ENCODE measurements at regions not wholly inside any gene's neighbourhood (a gene's known extent, or its start where the extent isn't known, plus 50 kb on each side); places are given as distances from the start of the nearest gene placed in this dataset.

DNA sequence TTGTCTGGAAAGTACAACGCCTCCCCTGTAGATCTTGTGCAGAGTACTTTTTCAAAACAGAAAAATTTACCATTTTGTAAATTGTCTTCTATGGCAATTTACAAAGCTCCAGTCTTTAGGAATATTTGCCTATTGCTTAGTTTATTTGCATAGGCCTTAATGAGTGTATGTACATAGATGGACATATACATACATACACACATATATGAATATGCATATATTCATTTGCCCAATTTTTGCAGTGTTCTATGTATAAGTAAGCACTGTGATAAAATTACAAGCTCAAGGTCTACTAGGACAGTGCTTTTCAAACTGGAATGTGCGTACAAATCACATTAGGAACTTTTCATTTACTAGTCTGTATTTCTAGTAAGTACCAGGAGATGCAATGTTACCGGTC lies 301.3 kb upstream of the SMARCA2 start:
- no peak for DNase-seq

DNA sequence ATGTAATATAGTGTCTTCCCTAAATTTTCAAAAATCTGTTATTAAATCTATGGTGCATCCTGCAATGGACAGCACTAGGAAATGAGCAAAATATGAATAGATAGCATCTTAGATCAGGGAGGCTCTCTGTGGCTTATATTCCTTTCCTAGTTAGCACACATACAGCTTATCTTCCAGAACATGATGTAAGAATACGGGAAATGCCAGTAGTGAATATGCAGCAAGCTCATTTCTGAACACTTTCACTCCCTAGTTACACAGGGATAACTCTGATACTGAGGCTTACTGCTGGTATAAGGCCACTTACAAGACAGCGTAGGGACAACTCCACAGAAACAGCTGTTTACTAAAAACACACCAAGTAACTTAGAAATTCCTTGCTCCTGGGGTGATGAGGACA lies 297.3 kb upstream of the SMARCA2 start:
- no peak for DNase-seq

DNA sequence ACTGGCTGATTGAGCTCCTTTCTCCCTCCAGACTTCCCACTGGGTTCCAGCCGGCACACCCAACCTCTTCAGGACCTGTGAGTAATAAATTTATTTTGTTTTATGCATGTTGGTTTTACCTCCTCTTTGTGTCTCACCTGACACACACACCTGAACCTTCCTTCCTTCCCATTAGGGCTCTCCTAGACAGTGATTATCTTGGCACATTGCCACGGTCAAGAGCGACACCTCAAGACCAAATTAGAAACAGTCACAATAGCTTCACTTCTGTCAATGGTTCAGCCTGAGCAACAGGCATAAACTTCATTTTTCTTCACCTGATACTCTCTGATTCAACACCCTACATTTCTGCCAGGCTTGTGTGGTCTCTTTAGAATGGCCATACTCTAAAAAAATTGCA lies 296.3 kb upstream of the SMARCA2 start:
- no peak for DNase-seq

DNA sequence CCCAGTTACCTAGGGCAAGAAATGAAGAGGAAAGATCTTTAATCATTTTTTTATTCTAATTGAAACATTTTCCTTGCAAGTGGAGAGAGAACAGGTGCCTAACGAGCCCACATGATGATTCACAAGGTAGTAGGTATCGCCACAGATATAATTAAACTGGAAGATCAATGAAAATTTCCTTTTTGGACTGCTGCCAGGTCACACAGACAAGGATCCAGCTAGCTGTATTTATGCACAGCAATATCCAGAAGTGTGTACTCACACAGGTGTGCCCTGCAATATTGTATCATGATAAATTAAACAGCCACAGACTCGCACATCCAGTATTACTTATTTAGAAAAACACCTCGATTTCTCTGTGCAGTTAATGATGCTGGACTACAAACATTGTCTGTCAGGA lies 294.0 kb upstream of the SMARCA2 start:
- DNase-seq = no peak

DNA sequence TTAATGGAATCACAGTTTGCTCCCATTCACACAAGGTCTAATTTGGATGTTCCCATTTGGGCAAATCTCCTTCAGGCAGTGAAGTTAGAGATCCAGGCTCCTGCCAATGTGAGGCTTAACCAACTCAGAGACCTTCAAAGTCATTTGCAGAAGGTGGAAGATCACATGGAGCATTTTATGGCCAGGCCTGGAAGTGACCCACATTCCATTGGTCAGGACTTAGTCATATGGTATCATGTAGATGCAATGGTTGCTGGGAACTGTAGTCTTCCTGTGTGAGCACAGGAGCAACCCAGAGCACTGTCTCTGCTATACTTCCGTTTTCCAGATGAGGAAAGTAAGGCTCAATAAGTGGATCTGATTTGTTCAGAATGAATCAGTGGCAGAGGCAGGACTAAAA lies 292.7 kb upstream of the SMARCA2 start:
- DNase-seq = no peak

DNA sequence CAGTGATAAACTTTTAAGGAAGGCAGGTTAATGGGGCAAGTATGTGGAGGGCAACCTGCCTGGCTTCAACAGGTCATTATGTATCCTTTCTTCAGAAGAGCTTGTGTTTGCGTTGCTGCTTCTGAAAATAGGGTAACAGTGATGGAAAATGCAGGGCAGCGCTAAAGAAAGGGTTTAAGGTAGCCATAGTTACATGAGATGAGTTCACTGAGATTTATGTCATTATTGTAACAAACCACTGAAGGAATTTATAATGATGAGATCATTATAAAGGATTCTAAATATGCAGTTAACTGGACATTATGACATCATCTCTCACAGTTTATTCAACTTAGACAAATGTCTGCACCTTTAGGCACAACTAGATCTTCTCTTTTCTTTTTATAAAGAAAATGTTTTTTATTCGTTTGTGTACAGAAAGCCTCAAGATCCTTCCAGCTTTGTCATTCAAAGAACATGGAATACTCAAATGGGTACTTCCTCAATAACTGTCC lies 291.6 kb upstream of the SMARCA2 start:
- DNase-seq = no peak

DNA sequence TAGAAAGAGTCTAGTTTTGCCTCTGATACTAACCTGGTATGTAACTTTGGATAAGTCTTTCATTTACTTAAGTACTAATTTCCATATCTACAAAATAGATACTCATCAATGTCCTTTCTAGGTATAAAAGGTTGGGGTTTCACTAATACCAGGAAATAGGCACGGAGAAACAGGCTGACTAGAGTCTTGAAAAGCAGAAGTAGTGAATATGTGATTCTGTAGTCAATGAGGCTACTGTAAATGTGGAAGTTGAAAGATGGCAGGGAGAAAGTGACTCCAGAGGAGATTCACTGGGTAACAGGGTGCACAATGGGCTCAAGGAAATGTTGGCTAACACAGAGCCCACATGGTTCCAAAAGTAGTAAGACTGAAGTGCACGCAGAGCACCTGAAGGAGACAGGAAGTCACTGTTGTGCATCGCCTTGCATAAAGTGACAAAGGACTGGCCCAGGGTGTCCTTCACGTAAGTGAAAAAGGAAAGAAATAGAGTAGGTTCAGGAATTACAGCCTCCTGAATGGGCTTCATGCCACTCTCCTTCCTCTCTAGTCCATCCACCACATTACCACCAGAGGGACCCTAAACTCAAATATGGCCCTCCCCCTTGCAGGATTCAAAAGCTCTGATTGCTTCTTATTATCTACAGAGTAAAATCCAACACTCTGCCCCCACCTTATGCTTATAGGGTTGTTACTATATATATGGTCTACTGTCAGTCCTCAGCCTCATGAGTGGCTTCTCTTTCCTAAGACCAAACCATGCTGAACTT lies 288.0 kb upstream of the SMARCA2 start:
- DNase-seq = no peak

DNA sequence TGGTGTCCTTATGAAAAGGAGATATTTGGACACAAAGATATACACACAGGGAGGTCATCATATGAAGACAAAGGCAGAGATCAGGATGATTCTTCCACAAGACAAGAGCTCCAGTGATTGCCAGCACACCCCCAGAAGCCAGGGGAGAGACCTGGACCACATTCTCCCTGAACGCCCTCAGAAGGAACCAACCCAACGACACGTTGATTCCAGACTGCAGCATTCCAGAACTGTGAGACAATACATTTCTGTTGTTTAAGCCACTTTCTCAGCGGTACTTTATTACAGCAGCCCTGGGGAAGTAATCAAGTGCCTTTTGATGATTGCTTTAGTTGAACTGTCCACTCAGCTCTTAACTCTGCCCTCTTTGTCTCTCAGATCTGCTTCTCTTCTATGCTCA lies 285.5 kb upstream of the SMARCA2 start:
- DNase-seq = no peak

DNA sequence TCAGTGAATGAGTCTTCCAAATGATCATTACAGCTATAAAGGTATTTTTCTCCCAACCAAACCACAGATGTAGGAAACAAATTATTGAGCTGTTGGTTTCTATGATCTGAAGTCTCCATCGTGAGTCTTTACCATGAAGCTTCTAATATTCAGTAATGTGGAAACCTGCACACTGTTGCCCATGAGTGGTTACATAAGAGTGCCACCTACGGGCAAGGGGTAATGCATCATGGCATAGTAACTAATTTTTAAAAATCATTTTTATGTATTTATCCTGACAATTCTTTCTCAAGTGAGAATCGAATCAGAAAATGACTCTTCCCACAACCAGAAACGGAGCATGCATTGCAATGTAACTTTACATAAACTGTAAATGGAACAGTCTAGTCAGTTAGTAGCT lies 282.5 kb upstream of the SMARCA2 start:
- DNase-seq = no peak

DNA sequence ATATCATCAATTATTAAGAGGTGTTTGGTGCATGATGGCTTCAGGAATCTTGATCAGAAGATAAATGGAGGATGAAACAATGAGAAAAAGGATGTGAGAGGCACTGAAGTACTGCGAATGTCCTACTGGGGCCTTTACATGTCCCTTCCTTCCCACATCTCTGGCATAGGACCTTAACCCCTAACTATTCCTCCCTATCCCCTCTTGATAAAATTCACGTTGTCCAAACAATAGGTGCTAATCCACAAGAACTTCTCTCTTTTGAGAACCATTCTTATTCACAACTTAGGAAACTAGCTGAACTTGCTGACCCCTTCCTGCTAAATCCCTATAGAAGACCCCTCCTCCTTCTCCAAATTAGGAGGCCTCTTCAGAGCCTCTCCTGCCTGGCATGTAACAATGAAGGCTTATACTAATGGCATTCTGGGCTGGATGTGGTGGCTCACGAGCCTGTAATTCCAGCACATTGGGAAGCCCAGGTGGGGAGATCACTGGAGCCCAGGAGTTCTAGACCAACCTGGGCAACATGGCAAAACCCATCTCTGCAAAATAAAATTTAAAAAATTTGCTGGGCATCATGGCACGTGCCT lies 276.5 kb upstream of the SMARCA2 start:
- no peak for DNase-seq

DNA sequence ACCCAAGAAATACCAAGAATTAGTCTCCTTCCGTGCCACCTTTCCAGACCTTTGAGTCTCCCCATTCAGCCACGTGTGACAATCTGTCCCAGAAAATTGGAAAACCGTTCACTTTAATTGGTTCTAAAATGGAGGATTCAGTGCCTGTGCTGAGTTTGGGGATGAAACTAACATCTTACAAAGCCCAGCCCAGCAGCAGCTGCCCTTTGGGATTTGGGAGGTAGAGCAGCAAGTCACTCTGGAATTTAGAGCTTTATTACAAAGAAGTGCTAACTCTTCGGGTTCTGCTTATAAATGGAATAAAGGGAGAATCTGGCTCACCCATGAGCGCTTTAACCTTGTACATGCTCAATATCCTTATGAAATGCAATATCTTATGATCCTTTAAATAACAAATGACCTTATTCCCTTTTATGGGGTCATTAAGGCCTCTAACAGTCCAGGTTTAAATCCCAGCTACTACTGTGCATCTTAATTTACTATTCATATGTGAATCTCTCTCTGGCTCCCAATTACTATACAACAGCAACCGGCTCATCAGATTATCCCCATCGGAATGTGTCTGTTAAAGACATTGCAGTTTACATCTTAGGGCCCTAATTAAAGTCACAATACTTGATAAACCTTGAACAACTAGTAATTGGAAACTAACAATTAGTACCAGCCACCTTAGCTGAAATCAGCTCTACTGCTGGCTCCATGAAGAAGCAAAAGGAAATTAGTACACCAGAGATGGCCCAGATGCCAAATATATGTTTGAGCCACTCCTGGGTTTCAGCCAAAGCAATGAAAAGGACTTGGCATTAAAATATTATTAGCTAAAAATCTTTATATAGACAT lies 271.8 kb upstream of the SMARCA2 start:
- no peak for DNase-seq

DNA sequence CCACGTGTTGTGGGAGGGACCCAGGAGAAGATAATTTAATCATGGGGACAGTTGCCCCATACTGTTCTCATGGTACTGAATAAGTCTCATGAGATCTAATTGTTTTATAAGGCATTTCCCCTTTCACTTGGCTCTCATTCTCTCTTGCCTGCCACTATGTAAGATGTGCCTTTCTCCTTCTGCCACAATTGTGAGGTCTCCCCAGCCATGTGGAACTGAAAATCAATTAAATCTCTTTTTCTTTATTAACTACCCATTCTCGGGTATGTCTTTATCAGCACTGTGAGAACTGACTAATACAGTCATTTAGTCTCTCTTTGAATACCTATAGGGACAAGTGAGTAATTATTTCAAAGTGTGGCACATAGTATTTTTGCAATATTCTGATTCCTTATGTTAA lies 269.2 kb upstream of the SMARCA2 start:
- DNase-seq = no peak

DNA sequence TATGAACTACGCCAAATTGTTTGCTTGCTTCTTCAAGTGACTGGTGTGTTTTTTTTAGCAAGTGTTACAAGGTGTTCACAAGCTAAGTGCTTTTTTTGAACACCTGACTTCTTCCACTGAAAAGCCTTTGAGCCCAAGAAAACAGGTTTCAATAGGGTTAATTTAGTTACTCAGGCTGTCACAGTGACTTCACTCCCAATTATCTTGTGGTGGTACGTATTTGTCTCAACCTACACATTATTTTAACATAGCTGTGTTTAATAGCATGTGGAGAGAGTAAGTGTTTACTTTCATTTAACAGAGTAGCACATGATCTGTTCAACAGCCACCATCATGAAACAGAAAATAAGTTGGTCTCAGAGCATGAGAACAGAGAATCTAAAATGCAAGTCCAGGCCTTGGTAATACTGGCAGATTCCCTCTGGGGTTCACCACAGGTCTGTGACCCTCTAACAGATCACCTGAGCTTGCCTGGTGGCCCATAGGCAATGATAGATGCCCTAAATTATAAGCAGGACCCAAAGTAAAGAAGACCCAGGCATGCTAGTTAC lies 267.7 kb upstream of the SMARCA2 start:
- no peak for DNase-seq

DNA sequence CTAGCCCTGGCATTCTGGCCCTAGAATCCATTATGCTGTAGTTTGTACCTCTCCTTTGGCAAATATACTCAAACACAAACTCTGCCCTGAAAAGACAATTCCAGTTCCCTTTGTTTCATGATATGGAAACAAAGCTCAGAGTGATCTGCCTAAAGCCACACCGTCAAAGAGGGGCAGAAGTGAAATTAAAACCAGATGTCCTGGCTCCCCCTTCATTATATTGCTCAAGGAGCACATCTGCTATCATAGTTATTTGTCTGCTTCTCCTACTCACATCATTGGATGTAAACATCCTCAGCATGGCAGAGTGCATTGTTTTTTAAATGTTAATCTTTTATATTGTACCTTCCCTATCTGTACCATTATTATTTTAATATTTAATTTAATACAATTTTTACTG lies 266.7 kb upstream of the SMARCA2 start:
- no peak for DNase-seq

DNA sequence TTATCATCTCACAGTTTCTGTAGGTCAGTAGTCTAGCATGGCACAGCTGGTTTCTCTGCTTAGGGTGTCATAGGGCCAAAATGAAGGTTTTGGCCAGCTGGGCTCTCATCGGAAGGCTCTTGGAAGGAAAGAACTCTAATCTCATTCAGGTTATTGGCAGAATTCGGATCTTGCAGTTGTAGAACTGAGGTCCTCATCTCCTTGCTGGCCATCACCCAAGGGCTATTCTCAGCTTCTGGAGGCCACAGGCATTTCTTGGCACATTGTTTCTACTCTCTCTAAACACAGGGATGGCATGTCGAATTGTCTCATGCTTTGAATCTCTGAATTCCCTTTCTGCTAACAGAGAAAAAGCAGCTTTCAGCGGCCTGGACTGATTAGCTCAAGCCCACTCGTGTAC lies 258.0 kb upstream of the SMARCA2 start:
- DNase-seq = no peak

DNA sequence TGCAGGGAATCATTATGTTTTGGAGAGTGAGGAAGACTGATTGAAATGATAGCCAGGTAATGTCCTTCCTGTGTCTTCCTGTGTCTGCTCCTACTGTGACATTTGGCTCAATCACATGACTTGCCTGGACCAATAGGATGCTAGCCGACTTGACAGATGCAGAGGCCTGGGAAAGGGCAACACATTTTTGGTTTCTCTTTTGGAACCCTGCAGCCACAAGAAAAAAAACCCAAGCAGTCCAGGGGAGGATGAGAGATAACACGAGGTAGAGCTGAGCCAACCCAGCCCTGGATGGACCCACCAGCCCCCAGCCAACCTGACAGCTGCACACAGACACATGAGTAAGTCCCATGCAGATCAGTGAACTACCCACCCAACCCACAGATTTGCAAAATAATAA lies 256.1 kb upstream of the SMARCA2 start:
- DNase-seq = no peak

DNA sequence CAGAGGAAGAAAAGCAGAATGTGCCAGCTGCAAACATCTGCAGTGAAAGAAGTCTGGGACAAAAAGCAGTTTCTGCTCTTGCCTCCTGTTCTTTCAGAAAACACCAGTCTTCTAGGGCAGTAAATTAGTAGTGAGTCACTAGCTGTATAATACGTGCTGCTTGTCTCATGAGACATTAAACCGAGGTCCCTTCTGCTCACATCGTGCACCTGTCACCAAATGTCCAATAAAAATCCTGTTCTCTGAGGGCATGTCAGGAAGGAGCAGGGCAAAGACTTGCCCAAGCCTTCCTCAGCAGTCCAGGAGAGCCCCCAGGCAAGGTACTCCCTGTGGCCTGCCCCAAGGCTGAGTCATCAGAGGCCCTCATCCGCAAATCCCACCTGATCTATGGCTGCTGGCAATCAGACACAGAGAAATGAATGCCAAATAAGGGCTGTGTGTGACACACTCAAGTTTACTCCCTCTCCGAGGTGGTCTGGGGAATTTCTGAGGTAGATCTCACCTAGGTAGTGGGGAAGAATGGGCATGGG lies 255.3 kb upstream of the SMARCA2 start:
- DNase-seq = no peak

DNA sequence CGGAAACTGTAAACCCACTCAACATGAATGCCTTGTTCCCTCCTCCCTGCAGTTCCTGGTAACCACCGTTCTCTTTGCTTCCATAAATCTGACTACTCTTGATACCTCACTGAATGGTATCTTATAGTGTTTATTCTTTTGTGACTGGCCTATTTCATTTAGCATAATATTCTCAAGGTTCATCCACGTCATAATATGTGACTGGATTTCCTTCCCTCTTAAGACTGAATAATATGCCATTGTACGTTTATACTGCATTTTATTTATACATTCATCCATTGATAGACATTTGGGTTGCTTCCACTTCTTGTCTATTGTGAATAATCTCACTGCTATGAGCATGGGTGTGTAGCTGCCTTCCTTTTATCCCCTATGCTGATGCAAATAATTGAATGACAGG lies 253.3 kb upstream of the SMARCA2 start:
- no peak for DNase-seq

DNA sequence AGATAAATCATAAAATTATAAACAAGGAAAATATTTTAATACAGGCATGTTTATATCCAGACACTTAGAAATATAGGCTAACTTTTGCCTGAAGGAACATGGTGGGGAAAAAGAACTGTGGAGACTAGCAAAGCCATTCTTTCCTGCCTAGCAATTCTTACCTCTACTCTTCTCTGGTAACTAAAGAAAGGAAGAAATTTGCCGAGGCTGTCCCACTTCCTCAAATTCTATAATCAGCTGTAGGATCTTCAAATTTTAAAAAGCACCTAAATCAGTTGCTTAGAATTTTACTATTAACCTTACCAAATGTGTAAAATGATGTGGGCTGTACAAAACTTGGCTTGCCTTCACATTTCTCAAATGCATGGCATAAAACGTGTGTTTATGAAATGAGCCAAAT lies 249.1 kb upstream of the SMARCA2 start:
- DNase-seq = no peak

DNA sequence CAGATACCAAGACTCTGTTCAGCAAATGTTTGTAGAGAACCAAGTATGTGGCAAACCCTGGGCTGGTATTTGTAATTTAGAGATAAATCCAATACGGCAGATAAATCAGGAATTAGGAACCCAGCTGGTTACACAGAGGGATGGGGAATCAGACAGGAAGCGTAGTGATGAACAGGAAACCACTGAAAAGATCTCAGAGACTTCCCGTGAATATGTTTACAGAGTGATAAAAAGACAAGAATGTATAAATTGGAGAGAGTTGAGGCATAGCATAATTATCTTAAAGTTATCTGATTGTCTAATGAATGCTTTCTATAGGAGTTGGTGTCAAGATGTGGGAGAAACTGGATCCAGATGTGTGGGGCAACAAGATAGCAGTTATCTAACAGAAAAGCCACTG lies 246.6 kb upstream of the SMARCA2 start:
- no peak for DNase-seq

DNA sequence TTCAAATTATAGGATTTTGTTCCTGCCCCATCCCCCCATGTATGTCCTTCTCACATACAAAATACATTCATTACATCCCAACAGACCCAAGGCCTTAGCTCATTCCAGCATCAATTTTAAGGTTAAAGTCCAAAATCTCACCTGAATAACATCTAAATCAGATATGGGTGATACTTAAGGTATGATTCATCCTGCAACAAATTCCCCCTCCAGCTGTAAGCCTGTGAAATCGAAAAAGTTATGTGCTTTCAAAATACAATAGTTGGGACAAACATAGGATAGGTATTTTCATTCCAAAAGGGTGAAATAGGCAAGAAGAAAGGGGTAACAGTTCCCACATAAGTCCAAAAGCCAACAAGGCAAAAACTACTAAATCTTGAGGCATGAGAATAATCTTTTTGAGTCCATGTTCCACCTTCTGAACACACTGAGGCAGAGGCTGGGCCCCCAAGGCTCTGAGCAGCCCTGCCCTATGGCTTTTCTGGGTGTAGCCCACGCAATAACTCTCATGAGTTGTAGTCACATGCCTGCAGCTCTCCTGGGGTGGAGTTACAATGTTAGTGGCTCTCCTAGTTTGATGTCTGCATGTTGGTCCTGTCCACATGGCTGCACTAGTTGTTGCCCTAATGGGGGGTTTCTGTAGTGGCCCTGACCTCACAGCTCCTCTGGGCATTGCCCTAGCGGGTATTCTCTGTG lies 243.9 kb upstream of the SMARCA2 start:
- DNase-seq = no peak

DNA sequence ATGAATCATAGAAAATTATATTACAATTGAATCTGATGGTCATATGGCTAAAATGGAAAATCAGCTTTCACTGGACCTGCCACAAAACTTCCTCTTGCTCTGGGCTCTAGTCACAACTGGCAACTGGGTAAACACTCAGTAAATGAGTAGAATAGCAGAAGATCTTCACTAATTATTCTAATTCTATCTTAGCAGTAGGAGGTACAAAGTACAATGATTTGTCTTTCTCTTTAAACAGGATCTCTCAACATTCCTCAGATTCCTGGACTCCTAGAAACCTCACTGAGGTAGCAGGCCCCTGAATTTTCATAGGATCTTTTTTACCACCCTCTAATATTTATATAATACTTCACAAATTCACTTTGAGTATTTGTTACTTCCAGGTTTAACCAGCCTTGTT lies 239.9 kb upstream of the SMARCA2 start:
- no peak for DNase-seq

DNA sequence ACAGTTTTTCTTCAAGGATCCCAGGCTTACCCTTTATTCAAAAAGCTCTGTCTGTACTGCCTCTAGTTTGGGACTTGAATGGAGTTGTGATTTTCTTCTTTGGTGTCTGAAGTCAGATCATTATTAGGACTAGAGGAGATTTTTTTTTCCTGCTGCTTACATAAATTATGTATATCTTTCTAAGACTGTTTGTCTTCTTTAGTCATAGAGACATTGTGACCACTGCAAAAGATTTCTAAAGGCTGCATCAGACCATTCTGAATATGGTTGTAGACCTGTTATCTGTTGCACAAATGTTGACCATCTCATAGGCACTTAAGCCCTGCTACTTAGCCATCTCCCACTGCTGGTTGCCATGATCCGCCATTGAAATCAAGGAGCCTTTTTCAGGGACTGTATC lies 238.5 kb upstream of the SMARCA2 start:
- DNase-seq = no peak

Data from NCI-H1092 treated with DMSO at 0.1 percent for 48 hours (cell line).